ENCODE measurements at regions not wholly inside any gene's neighbourhood (a gene's known extent, or its start where the extent isn't known, plus 50 kb on each side); places are given as distances from the start of the nearest gene placed in this dataset.

DNA sequence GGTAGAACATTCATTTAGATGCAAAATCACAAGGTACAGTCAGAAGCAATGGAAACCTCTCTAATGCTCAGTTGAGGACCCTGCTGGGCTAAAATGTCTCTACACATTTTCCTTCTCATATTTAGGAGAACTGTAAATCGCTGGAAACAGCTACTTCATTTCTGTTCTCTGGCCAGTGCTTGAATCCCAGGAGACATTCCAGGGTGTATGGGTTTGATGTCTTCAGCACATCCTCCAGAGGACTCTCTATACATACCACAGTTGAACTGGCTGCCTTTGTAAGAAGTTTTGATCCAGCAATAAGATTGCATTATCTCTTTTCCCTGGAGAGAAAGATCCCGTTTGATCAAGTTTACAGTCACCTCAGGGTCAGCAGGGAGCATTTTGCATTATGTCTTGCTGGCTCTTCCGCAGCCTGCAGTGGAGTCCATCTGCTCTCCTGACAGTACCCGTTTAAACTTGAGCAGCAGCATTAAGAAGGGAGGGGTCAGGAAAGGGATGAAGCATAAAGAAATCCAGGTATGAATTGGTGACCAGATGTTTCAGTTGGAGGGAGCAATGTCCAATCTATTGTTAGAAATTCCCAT, 676.0 kb downstream of the EPHA3 start:
- Mint-ChIP-seq H3K4me1 (peaks cover 11% of the 10 kb centered on the region), H3K9me3 (peaks cover 4% of the 10 kb centered on the region), H3K27me3 (ENCODE audit: low read depth) (no peaks in the 10 kb centered on the region), H3K27ac (no peak overlapping the region), H3K4me3 (no peak overlapping the region), H3K36me3 (no peaks in the 10 kb centered on the region)
- DNase-seq (ENCODE audit: low spot score in 2 of 2, unreplicated experiment in 2 of 2) = no peak
- TF ChIP-seq, protein P1, sequence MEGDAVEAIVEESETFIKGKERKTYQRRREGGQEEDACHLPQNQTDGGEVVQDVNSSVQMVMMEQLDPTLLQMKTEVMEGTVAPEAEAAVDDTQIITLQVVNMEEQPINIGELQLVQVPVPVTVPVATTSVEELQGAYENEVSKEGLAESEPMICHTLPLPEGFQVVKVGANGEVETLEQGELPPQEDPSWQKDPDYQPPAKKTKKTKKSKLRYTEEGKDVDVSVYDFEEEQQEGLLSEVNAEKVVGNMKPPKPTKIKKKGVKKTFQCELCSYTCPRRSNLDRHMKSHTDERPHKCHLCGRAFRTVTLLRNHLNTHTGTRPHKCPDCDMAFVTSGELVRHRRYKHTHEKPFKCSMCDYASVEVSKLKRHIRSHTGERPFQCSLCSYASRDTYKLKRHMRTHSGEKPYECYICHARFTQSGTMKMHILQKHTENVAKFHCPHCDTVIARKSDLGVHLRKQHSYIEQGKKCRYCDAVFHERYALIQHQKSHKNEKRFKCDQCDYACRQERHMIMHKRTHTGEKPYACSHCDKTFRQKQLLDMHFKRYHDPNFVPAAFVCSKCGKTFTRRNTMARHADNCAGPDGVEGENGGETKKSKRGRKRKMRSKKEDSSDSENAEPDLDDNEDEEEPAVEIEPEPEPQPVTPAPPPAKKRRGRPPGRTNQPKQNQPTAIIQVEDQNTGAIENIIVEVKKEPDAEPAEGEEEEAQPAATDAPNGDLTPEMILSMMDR (IDR thresholded peaks at IDR 0.05; ENCODE audit: unreplicated experiment) = no peak

DNA sequence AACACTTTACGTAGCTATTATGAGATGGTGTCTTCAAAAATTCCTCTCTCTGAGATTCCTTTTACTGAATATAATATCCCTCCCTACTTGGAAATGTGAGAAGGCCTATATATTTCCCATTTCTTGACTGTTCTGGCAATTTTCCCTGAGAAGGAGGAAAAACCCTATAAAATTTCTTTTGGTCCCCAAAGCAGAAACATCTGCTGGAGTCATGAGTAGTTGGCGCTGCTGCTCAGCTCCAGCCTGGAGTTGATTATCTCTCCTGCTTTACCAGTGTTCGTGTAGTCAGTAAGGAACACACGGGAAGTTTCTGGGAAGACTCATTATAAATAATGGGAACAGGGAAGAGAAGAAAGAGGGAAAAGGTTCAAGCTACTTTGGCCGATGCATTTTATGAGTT, 680.1 kb downstream of the EPHA3 start:
- TF ChIP-seq, protein P1 (IDR thresholded peaks at IDR 0.05; ENCODE audit: unreplicated experiment) = no peak
- DNase-seq (ENCODE audit: low spot score in 2 of 2, unreplicated experiment in 2 of 2) = no peak
- no peaks in the 10 kb centered on the region for H3K36me3 Mint-ChIP-seq
- H3K4me3 Mint-ChIP-seq = no peak overlapping the region
- H3K27me3 Mint-ChIP-seq (ENCODE audit: low read depth) = no peaks in the 10 kb centered on the region
- H3K4me1 Mint-ChIP-seq = peaks cover 11% of the 10 kb centered on the region
- peak overlapping the region; percentile 76 for H3K27ac Mint-ChIP-seq
- peaks cover 4% of the 10 kb centered on the region for H3K9me3 Mint-ChIP-seq

DNA sequence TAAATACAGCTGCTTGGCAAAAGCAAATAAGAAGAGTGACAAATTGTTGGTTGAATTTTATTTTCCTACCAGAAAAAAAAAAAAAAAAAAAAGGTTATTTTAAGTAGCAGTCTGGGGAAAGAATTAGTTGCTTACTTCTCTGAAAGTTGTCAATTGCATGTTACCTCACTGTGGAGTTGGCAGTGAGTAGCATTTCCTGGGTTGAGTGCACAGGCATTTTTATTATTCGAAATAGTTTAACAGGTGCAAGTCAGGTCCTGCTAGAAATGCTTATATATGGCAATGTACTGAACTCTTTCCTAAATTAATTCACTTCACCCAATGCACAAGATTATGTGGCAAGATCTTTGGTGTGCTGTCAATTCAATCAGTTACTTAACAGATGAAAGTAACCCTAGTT, 680.6 kb downstream of the EPHA3 start:
- Mint-ChIP-seq H3K4me3 (no peak overlapping the region), H3K36me3 (no peaks in the 10 kb centered on the region), H3K27me3 (ENCODE audit: low read depth) (no peaks in the 10 kb centered on the region), H3K9me3 (peaks cover 4% of the 10 kb centered on the region), H3K4me1 (peaks cover 11% of the 10 kb centered on the region), H3K27ac (no peak overlapping the region)
- TF ChIP-seq, protein P1 (IDR thresholded peaks at IDR 0.05; ENCODE audit: unreplicated experiment) = no peak
- no peak for DNase-seq (ENCODE audit: low spot score in 2 of 2, unreplicated experiment in 2 of 2)

DNA sequence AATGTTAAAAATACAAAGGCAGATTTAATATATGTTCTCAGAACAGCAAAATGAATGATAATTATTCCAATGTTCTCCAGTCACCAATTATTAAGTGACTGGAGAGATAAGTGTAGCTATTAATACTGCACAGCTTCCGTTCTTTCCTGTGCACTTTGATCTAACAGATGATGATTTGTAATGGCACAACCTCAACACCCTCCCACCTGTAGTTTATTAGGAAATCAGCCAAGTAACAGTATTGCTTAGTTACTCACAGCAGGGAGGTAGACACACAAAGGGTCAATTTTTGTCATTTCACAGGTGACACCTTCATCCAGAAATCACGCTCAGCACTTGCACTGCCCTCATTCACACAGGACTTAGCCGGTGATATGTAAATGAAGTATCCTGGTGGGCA, 688.1 kb downstream of the EPHA3 start:
- Mint-ChIP-seq H3K4me3 (no peak overlapping the region), H3K27ac (no peak overlapping the region), H3K27me3 (ENCODE audit: low read depth) (no peaks in the 10 kb centered on the region), H3K9me3 (peaks cover 3% of the 10 kb centered on the region), H3K4me1 (peaks cover 9% of the 10 kb centered on the region), H3K36me3 (no peaks in the 10 kb centered on the region)
- DNase-seq (ENCODE audit: low spot score in 2 of 2, unreplicated experiment in 2 of 2) = no peak
- TF ChIP-seq, protein P1 (IDR thresholded peaks at IDR 0.05; ENCODE audit: unreplicated experiment) = no peak

DNA sequence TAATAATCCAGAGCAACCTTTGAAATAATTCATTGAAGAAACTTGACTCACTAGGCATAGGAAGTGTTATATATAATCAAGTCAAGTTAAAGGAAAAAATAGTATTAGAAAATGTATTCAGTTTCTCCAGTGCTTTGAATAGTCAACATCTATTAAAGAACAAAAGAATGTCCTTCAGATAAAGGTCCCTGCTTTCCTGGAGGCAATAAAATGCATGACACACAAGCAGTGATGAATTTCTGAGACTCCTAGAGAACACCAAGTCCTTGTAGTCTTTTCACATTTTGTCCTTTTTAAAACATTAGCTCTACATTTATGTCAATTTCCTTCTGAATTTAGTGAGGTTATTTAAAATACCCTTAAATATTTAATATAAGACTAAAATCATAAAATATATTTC, 695.5 kb downstream of the EPHA3 start:
- Mint-ChIP-seq H3K4me1 (peaks cover 31% of the 10 kb centered on the region), H3K27ac (no peak overlapping the region), H3K27me3 (ENCODE audit: low read depth) (no peaks in the 10 kb centered on the region), H3K9me3 (peaks cover 3% of the 10 kb centered on the region), H3K4me3 (no peak overlapping the region), H3K36me3 (no peaks in the 10 kb centered on the region)
- DNase-seq (ENCODE audit: low spot score in 2 of 2, unreplicated experiment in 2 of 2) = no peak
- TF ChIP-seq, protein P1 (IDR thresholded peaks at IDR 0.05; ENCODE audit: unreplicated experiment) = no peak

DNA sequence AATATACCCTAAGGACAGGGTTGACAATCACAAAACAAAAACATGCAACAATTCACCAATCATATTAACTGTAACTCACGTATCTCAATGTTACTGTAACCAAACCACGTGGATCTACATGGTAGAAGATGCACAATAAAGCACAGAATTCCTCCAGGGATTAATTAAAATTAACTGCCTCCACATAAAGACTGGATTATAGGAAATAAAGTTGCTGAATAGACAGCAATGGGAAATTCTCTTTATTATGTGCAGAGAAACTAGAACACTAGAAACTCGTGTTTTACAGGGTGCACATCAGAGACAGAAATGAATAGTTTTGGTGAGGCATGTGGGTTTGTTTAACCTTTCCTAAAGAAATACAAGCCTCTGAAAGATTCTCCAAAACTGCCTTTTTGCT, 696.3 kb downstream of the EPHA3 start:
- TF ChIP-seq, protein P1 (IDR thresholded peaks at IDR 0.05; ENCODE audit: unreplicated experiment) = no peak
- Mint-ChIP-seq H3K4me1 (peaks cover 31% of the 10 kb centered on the region), H3K4me3 (no peak overlapping the region), H3K27me3 (ENCODE audit: low read depth) (no peaks in the 10 kb centered on the region), H3K9me3 (peaks cover 3% of the 10 kb centered on the region), H3K36me3 (no peaks in the 10 kb centered on the region), H3K27ac (no peak overlapping the region)
- no peak for DNase-seq (ENCODE audit: low spot score in 2 of 2, unreplicated experiment in 2 of 2)
